Vagina (tissue), 2 donors: ENCODE measurements at regions not wholly inside any gene's neighbourhood (a gene's known extent, or its start where the extent isn't known, plus 50 kb on each side); places are given as distances from the start of the nearest gene placed in this dataset.

Experiments used
- DNase-seq, 2 donors: peaks; one replicate each; pipeline ENCODE4 v3.0.0-alpha.2; 2017; ENCODE audit errors: extremely low spot score in 2 of 2
- H3K27ac ChIP-seq: fragments of 200-600 bp; sonication (generic); one replicate; pipeline ENCODE4 v1.5.1; 2019
- H3K27me3 ChIP-seq: fragments of 200-600 bp; sonication (generic); one replicate; pipeline ENCODE4 v1.5.1; 2019
- H3K36me3 ChIP-seq, 2 donors: fragments of 200-600 bp; sonication (generic); one replicate each; pipeline ENCODE4 v1.5.1; 2017 to 2019
- H3K4me1 ChIP-seq: fragments of 200-600 bp; sonication (generic); one replicate; pipeline ENCODE4 v1.5.1; 2019
- H3K4me3 ChIP-seq, 2 donors: fragments of 200-600 bp; sonication (generic); 1 replicate in 1 of 2; 2 replicates in 1 of 2; pipeline ENCODE4 v1.5.1; 2016 to 2019
- H3K9me3 ChIP-seq: fragments of 200-600 bp; sonication (generic); one replicate; pipeline ENCODE4 v1.5.1; 2019
- CTCF ChIP-seq, 3 experiments: fragments of 450-650 bp in 2 of 3; fragments of 200-600 bp in 1 of 3; sonication (generic) in 1 of 3; IDR thresholded peaks; one replicate each; pipeline ENCODE4 v1.5.1; 2017 to 2019; ENCODE audit warnings: antibody characterized with exemption in 3 of 3, mild to moderate bottlenecking in 2 of 3, moderate library complexity in 2 of 3
- POLR2A ChIP-seq, 2 donors: fragments of 450-650 bp; IDR thresholded peaks; one replicate each; pipeline ENCODE4 v1.6.1; 2017; ENCODE audit warnings: antibody characterized with exemption in 2 of 2, mild to moderate bottlenecking in 2 of 2, moderate library complexity in 2 of 2
- POLR2AphosphoS5 ChIP-seq, 2 donors: sonication (generic); formaldehyde crosslinking; IDR thresholded peaks; one replicate each; pipeline ENCODE4 v1.9.0; 2017; ENCODE audit warnings: antibody characterized with exemption in 2 of 2, mild to moderate bottlenecking in 2 of 2, low read depth in 1 of 2; ENCODE audit not compliant: insufficient read depth in 1 of 2
- intact Hi-C: fragments of 100-400 bp; cut with DNase I; formaldehyde crosslinking; loops from one replicate; pipeline ENCODE4 v1.15.1; 2023

DNA sequence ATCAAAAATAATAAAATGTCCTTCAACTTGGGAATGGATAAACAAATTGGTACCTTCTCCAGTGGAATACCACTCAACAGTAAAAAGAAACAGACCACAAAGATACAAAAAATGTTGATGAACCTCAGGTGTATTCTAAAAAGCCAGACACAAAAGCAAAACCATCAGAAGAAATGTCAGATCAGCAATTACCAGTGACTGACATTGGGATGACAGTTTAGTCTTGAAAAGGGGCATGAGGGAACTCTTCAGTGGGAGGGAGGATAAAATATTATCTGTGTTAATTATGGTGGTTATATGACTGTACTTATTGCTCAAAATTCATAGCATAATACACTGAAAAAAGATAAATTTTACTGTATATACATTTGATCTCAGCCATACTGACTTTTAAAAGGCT lies 473.0 kb downstream of the TMX3 start:
- no peaks in the 10 kb centered on the region for H3K9me3 ChIP-seq
- H3K4me1 ChIP-seq, result no peaks in the 10 kb centered on the region
- intact Hi-C loops, result no loop called here
- no peaks in the 10 kb centered on the region for H3K36me3 ChIP-seq
- no peak overlapping the region for H3K4me3 ChIP-seq
- DNase-seq, result no peak
- no peaks in the 10 kb centered on the region for H3K27me3 ChIP-seq
- no peak overlapping the region for H3K27ac ChIP-seq
- no peak for TF ChIP-seq POLR2AphosphoS5 (IDR thresholded peaks at IDR 0.05; ENCODE audit: insufficient read depth in 1 of 2, low read depth in 1 of 2)
- TF ChIP-seq POLR2A (IDR thresholded peaks at IDR 0.05), result no peak
- no peak for TF ChIP-seq CTCF (IDR thresholded peaks at IDR 0.05)

GRCh38 chr18:68234676-68235075 lies 480.2 kb downstream of the TMX3 start:
- Histone ChIP-seq H3K36me3 (no peaks in the 10 kb centered on the region), H3K4me3 (no peak overlapping the region), H3K4me1 (no peaks in the 10 kb centered on the region), H3K27ac (no peak overlapping the region), H3K27me3 (no peaks in the 10 kb centered on the region), H3K9me3 (no peaks in the 10 kb centered on the region)
- no peak for DNase-seq
- intact Hi-C loops, result no loop called here
- no peak for TF ChIP-seq CTCF (IDR thresholded peaks at IDR 0.05)

- Histone ChIP-seq H3K36me3 (no peaks in the 10 kb centered on the region), H3K9me3 (no peaks in the 10 kb centered on the region), H3K4me1 (no peaks in the 10 kb centered on the region), H3K27me3 (no peaks in the 10 kb centered on the region), H3K27ac (no peak overlapping the region), H3K4me3 (no peak overlapping the region)
- DNase-seq, result no peak
- intact Hi-C loops, result no loop called here
- no peak for TF ChIP-seq POLR2AphosphoS5 (IDR thresholded peaks at IDR 0.05; ENCODE audit: insufficient read depth in 1 of 2, low read depth in 1 of 2)
- TF ChIP-seq CTCF (IDR thresholded peaks at IDR 0.05), result no peak
- no peak for TF ChIP-seq POLR2A (IDR thresholded peaks at IDR 0.05)
Measured at GRCh38 chr18:68234131-68234530, 480.8 kb downstream of the TMX3 start.

DNA sequence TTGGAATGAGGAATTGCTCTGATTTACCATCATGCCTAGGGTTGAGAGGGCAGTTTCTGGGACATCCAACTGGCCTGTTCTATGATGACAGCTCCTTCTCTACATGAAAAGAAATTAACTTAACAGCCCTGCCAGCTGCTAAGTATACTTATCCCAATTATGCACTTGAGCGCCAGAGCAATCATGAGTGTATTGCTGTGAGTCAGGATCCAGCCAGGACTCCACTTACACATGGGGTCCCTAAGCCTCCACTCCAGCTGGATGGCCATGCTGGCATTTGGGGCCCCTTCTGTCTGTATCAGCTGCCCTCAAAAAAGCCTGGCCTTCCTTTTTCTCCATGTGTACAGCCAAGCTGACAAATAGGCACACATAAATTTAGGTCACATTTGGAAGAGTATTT lies 481.9 kb downstream of the TMX3 start:
- intact Hi-C loops, result no loop called here
- no peak overlapping the region for H3K4me3 ChIP-seq

GRCh38 chr18:68229351-68229750 lies 485.6 kb downstream of the TMX3 start:
- TF ChIP-seq CTCF (IDR thresholded peaks at IDR 0.05), result no peak
- no peak for TF ChIP-seq POLR2A (IDR thresholded peaks at IDR 0.05)
- no peak for TF ChIP-seq POLR2AphosphoS5 (IDR thresholded peaks at IDR 0.05; ENCODE audit: insufficient read depth in 1 of 2, low read depth in 1 of 2)
- no peaks in the 10 kb centered on the region for H3K27me3 ChIP-seq
- no peak overlapping the region for H3K27ac ChIP-seq
- no peaks in the 10 kb centered on the region for H3K4me1 ChIP-seq
- no peak for DNase-seq
- H3K4me3 ChIP-seq, result no peak overlapping the region
- H3K36me3 ChIP-seq, result no peaks in the 10 kb centered on the region
- no peaks in the 10 kb centered on the region for H3K9me3 ChIP-seq
- intact Hi-C loops, result no loop called here

More for the DNA sequence above, 481.9 kb downstream of the TMX3 start:
- Histone ChIP-seq H3K9me3 (no peaks in the 10 kb centered on the region), H3K4me1 (no peaks in the 10 kb centered on the region), H3K27ac (no peak overlapping the region), H3K36me3 (no peaks in the 10 kb centered on the region), H3K27me3 (no peaks in the 10 kb centered on the region)
- TF ChIP-seq CTCF (IDR thresholded peaks at IDR 0.05) (no peak), POLR2AphosphoS5 (IDR thresholded peaks at IDR 0.05; ENCODE audit: insufficient read depth in 1 of 2, low read depth in 1 of 2) (no peak)
- no peak for DNase-seq
